Ovary (tissue), 7 donors: ENCODE measurements at regions not wholly inside any gene's neighbourhood (a gene's known extent, or its start where the extent isn't known, plus 50 kb on each side); places are given as distances from the start of the nearest gene placed in this dataset.

Source experiments
- DNase-seq, 5 donors: peaks; one replicate each; pipeline ENCODE4 v3.0.0-alpha.2; 2019 to 2020
- H3K27ac ChIP-seq, 2 donors: fragments of 200-600 bp; one replicate each; pipeline versions ENCODE4 v1.5.1 to v1.8.0; 2019 to 2022
- H3K27me3 ChIP-seq: fragments of 200-600 bp; one replicate; pipeline ENCODE4 v1.8.0; 2022
- H3K36me3 ChIP-seq: fragments of 200-600 bp; sonication (generic); one replicate; pipeline ENCODE4 v1.5.1; 2019
- H3K4me1 ChIP-seq: one replicate; pipeline ENCODE4 v1.8.1; 2013; ENCODE audit warnings: mild to moderate bottlenecking, moderate library complexity; ENCODE audit not compliant: insufficient read depth
- H3K4me3 ChIP-seq: fragments of 200-600 bp; sonication (generic); one replicate; pipeline ENCODE4 v1.5.1; 2017
- H3K9me3 ChIP-seq, 2 donors: fragments of 200-600 bp in 1 of 2; sonication (generic) in 1 of 2; one replicate each; pipeline versions ENCODE4 v1.5.1 to v1.8.1; 2013 to 2019; ENCODE audit warnings: mild to moderate bottlenecking in 1 of 2, moderate library complexity in 1 of 2
- CTCF ChIP-seq, 3 donors: fragments of 450-650 bp in 2 of 3; fragments of 200-600 bp in 1 of 3; IDR thresholded peaks; one replicate each; pipeline versions ENCODE4 v1.5.1 to v1.8.0; 2016 to 2022; ENCODE audit warnings: antibody characterized with exemption in 3 of 3, mild to moderate bottlenecking in 1 of 3
- EP300 ChIP-seq: sonication (generic); formaldehyde crosslinking; IDR thresholded peaks from one replicate; pipeline ENCODE4 v1.6.1; 2017; ENCODE audit warnings: antibody characterized with exemption
- POLR2A ChIP-seq: fragments of 450-650 bp; IDR thresholded peaks from one replicate; pipeline ENCODE4 v1.6.1; 2017; ENCODE audit warnings: antibody characterized with exemption, mild to moderate bottlenecking, moderate library complexity
- WGBS, 3 donors: extraction: QIAGEN DNeasy Blood & Tissue Kit in 1 of 3; methylation state at CpG; one replicate each; pipeline versions ENCODE4 v1.1.5 to v1.1.7; 2013 to 2017; 5-methylcytosine and 5-hydroxymethylcytosine counted together
- intact Hi-C, 4 donors: fragments of 100-400 bp; cut with DNase I; formaldehyde crosslinking; loops; one replicate each; pipeline versions ENCODE4 v1.11.0 to v1.15.1; 2022 to 2023
- donor health status: DM: no; HTN: no; CAD: no; lungs with moderate emphysema.
- donor health status: DM: no; HTN: no; CAD: no.
- donor health status: Bipolar disorder and iron deficiency.
- donor health status: DM: no; HTN: no; CAD: no.
- donor health status: DM: yes; HTN: yes; CAD: no.

DNA sequence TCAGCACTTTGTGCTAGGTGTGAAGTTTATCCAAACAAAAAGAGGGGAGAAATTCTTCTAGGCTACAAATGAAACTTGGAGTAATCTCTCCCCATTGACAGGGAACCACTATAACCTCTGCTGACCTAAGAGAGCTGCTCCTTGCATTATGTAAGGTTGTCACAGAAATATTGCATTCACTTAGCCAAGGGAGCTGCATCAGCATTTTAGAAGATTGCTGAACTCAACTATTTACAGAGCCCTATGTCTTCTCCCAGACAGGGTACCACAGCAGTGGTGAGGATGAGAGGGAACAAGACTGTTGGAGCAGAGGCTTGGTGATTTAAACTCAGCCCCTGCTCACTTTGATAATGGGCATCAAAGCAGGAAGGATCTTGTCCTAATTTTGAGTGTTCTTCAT, 362.0 kb downstream of the TMEM38B start:
- H3K9me3 ChIP-seq, result no peaks in the 10 kb centered on the region
- no peaks in the 10 kb centered on the region for H3K36me3 ChIP-seq
- H3K4me1 ChIP-seq, result no peaks in the 10 kb centered on the region
- no peak overlapping the region for H3K27ac ChIP-seq
- DNase-seq, result no peak
- H3K27me3 ChIP-seq, result no peaks in the 10 kb centered on the region
- no peak for TF ChIP-seq CTCF (IDR thresholded peaks at IDR 0.05)
- intact Hi-C loops, result no loop called here
- no peak overlapping the region for H3K4me3 ChIP-seq

DNA sequence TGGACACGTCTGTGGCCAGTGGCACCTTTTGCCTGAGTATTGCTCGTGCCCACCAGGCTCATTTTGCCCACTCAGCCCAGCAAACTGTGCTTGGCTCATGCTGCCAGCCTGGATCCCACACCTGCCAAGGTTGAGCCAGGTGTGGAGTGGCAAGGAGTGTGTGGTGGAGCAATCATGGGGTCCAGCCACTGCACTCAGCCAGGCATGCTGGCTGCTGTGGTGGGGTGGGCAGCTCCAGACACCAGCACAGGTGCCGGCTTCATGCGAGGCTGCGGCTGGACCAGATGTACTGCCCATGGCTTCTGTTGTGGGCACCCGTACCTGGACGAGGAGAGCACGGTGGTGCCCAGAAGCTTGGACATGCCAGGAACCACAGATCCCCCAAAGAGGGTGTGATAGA, 364.1 kb downstream of the TMEM38B start:
- WGBS, 3 donors, result 90 to 94% (median 91%) methylated on average over 8 of the region's 8 CpGs
- no peaks in the 10 kb centered on the region for H3K36me3 ChIP-seq
- H3K27me3 ChIP-seq, result no peaks in the 10 kb centered on the region
- no peaks in the 10 kb centered on the region for H3K9me3 ChIP-seq
- H3K4me1 ChIP-seq, result no peaks in the 10 kb centered on the region
- no peak for TF ChIP-seq POLR2A
- TF ChIP-seq EP300, result no peak
- TF ChIP-seq CTCF (IDR thresholded peaks at IDR 0.05), result no peak
- H3K4me3 ChIP-seq, result no peak overlapping the region
- no peak for DNase-seq
- no peak overlapping the region for H3K27ac ChIP-seq
- intact Hi-C loops, result no loop called here

DNA sequence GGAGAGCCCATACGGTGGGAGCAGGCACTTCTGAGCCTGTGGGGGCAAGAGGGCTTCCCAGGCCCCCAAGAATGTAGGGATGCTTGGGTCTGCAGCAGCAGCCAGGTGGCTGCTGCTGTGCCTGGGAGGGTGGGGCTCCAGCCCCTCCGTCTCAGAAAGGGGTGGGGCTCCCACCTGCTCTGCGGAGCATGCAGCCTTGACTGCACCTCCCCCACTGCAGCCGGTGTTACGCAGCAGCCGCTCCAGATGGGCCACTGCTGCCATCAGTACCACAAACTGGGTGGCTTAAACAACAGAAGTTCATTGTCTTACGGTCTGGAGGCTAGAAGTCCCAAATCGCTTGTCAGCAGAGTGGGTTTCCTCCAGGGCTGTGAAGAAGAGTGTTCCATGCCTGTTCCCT, 365.5 kb downstream of the TMEM38B start:
- intact Hi-C loops, result no loop called here
- TF ChIP-seq POLR2A (no peak), CTCF (IDR thresholded peaks at IDR 0.05) (no peak), EP300 (no peak)
- no peak overlapping the region for H3K4me3 ChIP-seq
- no peak for DNase-seq
- WGBS, 3 donors, result 79 to 88% (median 82%) methylated on average over 7 to 8 of the region's 8 CpGs
- no peaks in the 10 kb centered on the region for H3K27me3 ChIP-seq
- H3K27ac ChIP-seq, result no peak overlapping the region
- H3K4me1 ChIP-seq, result no peaks in the 10 kb centered on the region
- no peaks in the 10 kb centered on the region for H3K9me3 ChIP-seq
- H3K36me3 ChIP-seq, result no peaks in the 10 kb centered on the region

DNA sequence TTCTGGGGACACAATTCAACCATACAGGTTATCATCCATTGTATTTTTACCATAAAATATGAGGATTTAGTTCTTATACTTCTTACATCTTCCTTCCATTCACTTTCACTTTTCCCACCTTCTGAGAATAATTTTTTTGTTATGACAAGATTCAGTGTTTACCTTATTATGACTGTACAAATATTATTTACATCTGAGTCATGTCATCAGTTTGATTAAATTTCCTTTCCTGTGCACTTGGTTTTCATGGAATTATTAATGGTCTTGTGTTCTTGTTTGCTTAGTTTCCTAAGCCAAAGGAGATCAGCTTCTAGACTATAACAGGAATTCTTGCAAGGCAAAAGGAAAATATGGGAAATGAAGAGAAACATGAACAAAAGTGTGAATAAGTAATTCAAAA, 366.5 kb downstream of the TMEM38B start:
- intact Hi-C loops, result no loop called here
- no peaks in the 10 kb centered on the region for H3K36me3 ChIP-seq
- no peak overlapping the region for H3K27ac ChIP-seq
- TF ChIP-seq CTCF (IDR thresholded peaks at IDR 0.05) (no peak), EP300 (no peak), POLR2A (no peak)
- DNase-seq, result no peak
- no peaks in the 10 kb centered on the region for H3K4me1 ChIP-seq
- H3K9me3 ChIP-seq, result no peaks in the 10 kb centered on the region
- H3K27me3 ChIP-seq, result no peaks in the 10 kb centered on the region
- H3K4me3 ChIP-seq, result no peak overlapping the region

DNA sequence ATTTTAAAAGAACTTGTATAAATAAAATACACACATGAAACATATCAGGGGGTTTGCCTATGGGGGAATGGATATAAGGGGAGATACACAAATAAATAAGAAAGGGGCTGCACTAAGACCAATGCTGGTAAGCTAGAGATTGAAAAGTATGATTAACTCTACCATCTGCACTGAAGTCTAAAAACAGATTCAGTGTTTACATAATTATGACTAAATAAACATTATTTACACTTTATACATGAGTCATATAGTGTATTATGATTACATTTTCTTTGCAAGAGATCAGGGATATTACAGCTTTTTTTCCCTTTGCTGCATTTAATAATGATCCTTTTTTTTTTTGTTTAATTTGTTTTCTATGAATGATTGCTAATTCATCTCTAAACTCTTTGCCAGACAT, 367.9 kb downstream of the TMEM38B start:
- H3K9me3 ChIP-seq, result no peaks in the 10 kb centered on the region
- no peak for TF ChIP-seq POLR2A
- TF ChIP-seq CTCF (IDR thresholded peaks at IDR 0.05), result no peak
- TF ChIP-seq EP300, result no peak
- intact Hi-C loops, result no loop called here
- H3K27ac ChIP-seq, result no peak overlapping the region
- H3K27me3 ChIP-seq, result no peaks in the 10 kb centered on the region
- H3K4me1 ChIP-seq, result no peaks in the 10 kb centered on the region
- no peak overlapping the region for H3K4me3 ChIP-seq
- H3K36me3 ChIP-seq, result no peaks in the 10 kb centered on the region
- DNase-seq, result no peak
